Liver (tissue), 8 donors: ENCODE measurements at regions not wholly inside any gene's neighbourhood (a gene's known extent, or its start where the extent isn't known, plus 50 kb on each side); places are given as distances from the start of the nearest gene placed in this dataset.

Experiments
- DNase-seq: peaks from one replicate; pipeline ENCODE4 v3.0.0-alpha.2; 2017; ENCODE audit warnings: low spot score
- H3K27ac ChIP-seq, 2 donors: one replicate each; pipeline ENCODE4 v1.7.0; 2013; ENCODE audit warnings: inconsistent platforms in 2 of 2, low read length in 2 of 2, control low read depth in 1 of 2, low read depth in 1 of 2, mild to moderate bottlenecking in 1 of 2
- H3K27me3 ChIP-seq, 4 donors: one replicate each; pipeline versions ENCODE4 v1.6.1 to v1.7.0; 2013; ENCODE audit warnings: low read length in 3 of 4, inconsistent platforms in 1 of 4, mild to moderate bottlenecking in 1 of 4, moderate library complexity in 1 of 4; ENCODE audit not compliant: control insufficient read depth in 4 of 4, insufficient read depth in 4 of 4
- H3K36me3 ChIP-seq, 4 donors: one replicate each; pipeline versions ENCODE4 v1.6.1 to v1.7.0; 2013; ENCODE audit warnings: low read length in 3 of 4, mild to moderate bottlenecking in 3 of 4, low read depth in 1 of 4, moderate library complexity in 1 of 4; ENCODE audit not compliant: control insufficient read depth in 4 of 4, insufficient read depth in 3 of 4
- H3K4me1 ChIP-seq, 4 donors: one replicate each; pipeline versions ENCODE4 v1.6.1 to v1.7.0; 2013; ENCODE audit warnings: low read length in 3 of 4, mild to moderate bottlenecking in 3 of 4, moderate library complexity in 1 of 4; ENCODE audit not compliant: control insufficient read depth in 4 of 4, insufficient read depth in 4 of 4
- H3K4me3 ChIP-seq, 3 donors: one replicate each; pipeline versions ENCODE4 v1.6.1 to v1.7.0; 2013; ENCODE audit warnings: low read length in 3 of 3, control low read depth in 1 of 3, low read depth in 1 of 3, mild to moderate bottlenecking in 1 of 3
- H3K9ac ChIP-seq, 2 donors: one replicate each; pipeline ENCODE4 v1.7.0; 2013; ENCODE audit warnings: low read length in 2 of 2, mild to moderate bottlenecking in 2 of 2, moderate library complexity in 2 of 2, control low read depth in 1 of 2, low read depth in 1 of 2
- H3K9me3 ChIP-seq, 4 donors: one replicate each; pipeline versions ENCODE4 v1.6.1 to v1.7.0; 2013; ENCODE audit warnings: low read length in 3 of 4; ENCODE audit not compliant: control insufficient read depth in 4 of 4
- FOXA1 ChIP-seq: IDR thresholded peaks from 2 replicates; pipeline ENCODE4 v1.6.1; 2016; ENCODE audit warnings: antibody characterized with exemption
- GABPA ChIP-seq, 2 donors: IDR thresholded peaks in 1 of 2; conservative IDR thresholded peaks in 1 of 2; 2 replicates each; pipeline ENCODE4 v1.6.1; 2016; ENCODE audit warnings: antibody characterized with exemption in 2 of 2, mild to moderate bottlenecking in 1 of 2, moderate library complexity in 1 of 2
- HNF4A ChIP-seq, 2 donors: conservative IDR thresholded peaks; 2 replicates each; pipeline ENCODE4 v1.6.1; 2016; ENCODE audit warnings: antibody characterized with exemption in 2 of 2, mild to moderate bottlenecking in 2 of 2
- HNF4G ChIP-seq: IDR thresholded peaks from 2 replicates; pipeline ENCODE4 v1.6.1; 2016; ENCODE audit warnings: antibody characterized with exemption
- JUND ChIP-seq, 2 donors: IDR thresholded peaks; 2 replicates each; pipeline ENCODE4 v1.6.1; 2016; ENCODE audit warnings: antibody characterized with exemption in 2 of 2
- NR2F2 ChIP-seq: IDR thresholded peaks from 2 replicates; pipeline ENCODE4 v1.6.1; 2016; ENCODE audit warnings: antibody characterized with exemption
- REST ChIP-seq: IDR thresholded peaks from 2 replicates; pipeline ENCODE4 v1.6.1; 2016; ENCODE audit warnings: antibody characterized with exemption, mild to moderate bottlenecking
- RXRA ChIP-seq, 2 donors: IDR thresholded peaks; 2 replicates each; pipeline ENCODE4 v1.6.1; 2017 to 2018; ENCODE audit warnings: antibody characterized with exemption in 2 of 2, mild to moderate bottlenecking in 1 of 2
- TAF1 ChIP-seq: conservative IDR thresholded peaks from 2 replicates; pipeline ENCODE4 v1.6.1; 2016; ENCODE audit warnings: antibody characterized with exemption, mild to moderate bottlenecking
- WGBS: extraction: QIAGEN DNeasy Blood & Tissue Kit; methylation state at CpG from one replicate; pipeline ENCODE4 v1.1.7; 2013; 5-methylcytosine and 5-hydroxymethylcytosine counted together
- TF ChIP-seq, protein P1 (sequence below): IDR thresholded peaks from 2 replicates; pipeline ENCODE4 v1.6.1; 2016; ENCODE audit warnings: antibody characterized with exemption
- TF ChIP-seq, protein P2 (sequence below): fragments of 150-350 bp; IDR thresholded peaks from 2 replicates; pipeline ENCODE4 v1.5.1; 2017; ENCODE audit warnings: improper control_type of control experiment, low read depth, low read length; ENCODE audit not compliant: missing input control
- TF ChIP-seq, protein P3 (sequence below): IDR thresholded peaks from 2 replicates; pipeline ENCODE4 v1.6.1; 2016; ENCODE audit warnings: antibody characterized with exemption
- TF ChIP-seq, protein P4 (sequence below): IDR thresholded peaks from 2 replicates; pipeline ENCODE4 v1.6.1; 2016; ENCODE audit warnings: antibody characterized with exemption
- donor health status: healthy.
- donor health status: healthy.
- donor health status: healthy.
- donor health status: healthy.
- donor health status: healthy.

DNA sequence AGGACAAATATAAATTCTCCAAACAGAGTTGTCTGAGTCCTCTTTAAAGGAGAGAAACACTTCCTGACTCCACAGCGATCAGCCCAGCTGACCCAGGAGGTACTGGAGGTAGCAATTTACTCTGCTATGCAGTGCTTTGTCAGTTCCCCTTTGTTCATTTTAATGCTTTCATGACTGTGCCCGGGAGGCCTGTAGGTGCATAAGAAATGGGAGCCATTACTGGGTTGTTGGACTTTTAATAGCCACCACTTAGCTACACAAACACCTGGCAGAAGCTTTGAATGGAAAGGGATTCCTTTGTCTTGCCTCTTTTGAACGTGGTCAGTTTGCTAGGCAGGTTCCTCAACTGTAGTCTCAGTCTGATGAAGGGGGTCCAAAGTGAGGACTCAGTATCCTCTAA is 59.0 kb upstream of the AFF2 start:
- Histone ChIP-seq H3K36me3 (no peaks in the 10 kb centered on the region), H3K4me1 (no peaks in the 10 kb centered on the region), H3K9ac (no peak overlapping the region), H3K9me3 (no peaks in the 10 kb centered on the region), H3K27me3 (peaks cover 0 to 1% (median 0%) of the 10 kb centered on the region in 4 donors), H3K4me3 (no peak overlapping the region), H3K27ac (no peak overlapping the region)
- TF ChIP-seq, protein P1, sequence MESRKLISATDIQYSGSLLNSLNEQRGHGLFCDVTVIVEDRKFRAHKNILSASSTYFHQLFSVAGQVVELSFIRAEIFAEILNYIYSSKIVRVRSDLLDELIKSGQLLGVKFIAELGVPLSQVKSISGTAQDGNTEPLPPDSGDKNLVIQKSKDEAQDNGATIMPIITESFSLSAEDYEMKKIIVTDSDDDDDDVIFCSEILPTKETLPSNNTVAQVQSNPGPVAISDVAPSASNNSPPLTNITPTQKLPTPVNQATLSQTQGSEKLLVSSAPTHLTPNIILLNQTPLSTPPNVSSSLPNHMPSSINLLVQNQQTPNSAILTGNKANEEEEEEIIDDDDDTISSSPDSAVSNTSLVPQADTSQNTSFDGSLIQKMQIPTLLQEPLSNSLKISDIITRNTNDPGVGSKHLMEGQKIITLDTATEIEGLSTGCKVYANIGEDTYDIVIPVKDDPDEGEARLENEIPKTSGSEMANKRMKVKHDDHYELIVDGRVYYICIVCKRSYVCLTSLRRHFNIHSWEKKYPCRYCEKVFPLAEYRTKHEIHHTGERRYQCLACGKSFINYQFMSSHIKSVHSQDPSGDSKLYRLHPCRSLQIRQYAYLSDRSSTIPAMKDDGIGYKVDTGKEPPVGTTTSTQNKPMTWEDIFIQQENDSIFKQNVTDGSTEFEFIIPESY, result no peak
- TF ChIP-seq, protein P2, sequence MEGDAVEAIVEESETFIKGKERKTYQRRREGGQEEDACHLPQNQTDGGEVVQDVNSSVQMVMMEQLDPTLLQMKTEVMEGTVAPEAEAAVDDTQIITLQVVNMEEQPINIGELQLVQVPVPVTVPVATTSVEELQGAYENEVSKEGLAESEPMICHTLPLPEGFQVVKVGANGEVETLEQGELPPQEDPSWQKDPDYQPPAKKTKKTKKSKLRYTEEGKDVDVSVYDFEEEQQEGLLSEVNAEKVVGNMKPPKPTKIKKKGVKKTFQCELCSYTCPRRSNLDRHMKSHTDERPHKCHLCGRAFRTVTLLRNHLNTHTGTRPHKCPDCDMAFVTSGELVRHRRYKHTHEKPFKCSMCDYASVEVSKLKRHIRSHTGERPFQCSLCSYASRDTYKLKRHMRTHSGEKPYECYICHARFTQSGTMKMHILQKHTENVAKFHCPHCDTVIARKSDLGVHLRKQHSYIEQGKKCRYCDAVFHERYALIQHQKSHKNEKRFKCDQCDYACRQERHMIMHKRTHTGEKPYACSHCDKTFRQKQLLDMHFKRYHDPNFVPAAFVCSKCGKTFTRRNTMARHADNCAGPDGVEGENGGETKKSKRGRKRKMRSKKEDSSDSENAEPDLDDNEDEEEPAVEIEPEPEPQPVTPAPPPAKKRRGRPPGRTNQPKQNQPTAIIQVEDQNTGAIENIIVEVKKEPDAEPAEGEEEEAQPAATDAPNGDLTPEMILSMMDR, result no peak
- TF ChIP-seq HNF4A (conservative IDR thresholded peaks at IDR 0.05), result no peak
- TF ChIP-seq, protein P3, sequence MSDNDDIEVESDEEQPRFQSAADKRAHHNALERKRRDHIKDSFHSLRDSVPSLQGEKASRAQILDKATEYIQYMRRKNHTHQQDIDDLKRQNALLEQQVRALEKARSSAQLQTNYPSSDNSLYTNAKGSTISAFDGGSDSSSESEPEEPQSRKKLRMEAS, result no peak
- 56% methylated on average over 3 of the region's 3 CpGs for WGBS
- DNase-seq, result no peak

DNA sequence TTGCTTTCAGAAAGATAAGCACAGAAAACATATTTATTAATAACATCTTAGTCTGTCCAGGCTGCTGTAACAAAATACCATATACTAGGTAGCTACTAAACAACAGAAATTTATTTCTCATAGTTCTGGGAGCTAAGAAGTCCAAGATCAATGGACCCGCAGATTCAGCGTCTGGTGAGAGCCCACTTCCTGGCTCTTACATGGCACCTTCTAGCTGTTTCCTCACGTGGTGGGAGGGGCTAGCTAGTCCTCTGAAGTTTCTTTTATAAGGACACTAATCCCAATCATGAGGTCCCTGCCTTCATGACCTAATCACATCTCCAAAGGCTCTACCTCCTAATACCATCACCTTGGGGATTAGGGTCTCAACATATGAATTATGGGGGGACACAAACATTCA is 57.2 kb upstream of the AFF2 start:
- Histone ChIP-seq H3K27ac (no peak overlapping the region), H3K36me3 (no peaks in the 10 kb centered on the region), H3K9ac (no peak overlapping the region), H3K27me3 (no peaks in the 10 kb centered on the region), H3K9me3 (no peaks in the 10 kb centered on the region), H3K4me1 (no peaks in the 10 kb centered on the region), H3K4me3 (no peak overlapping the region)
- DNase-seq, result no peak
- TF ChIP-seq, protein P1, result no peak
- TF ChIP-seq FOXA1 (no peak), HNF4G (no peak), NR2F2 (no peak)
- 49% methylated on average over 3 of the region's 3 CpGs for WGBS

- TF ChIP-seq JUND (IDR thresholded peaks at IDR 0.05), result no peak
- TF ChIP-seq, protein P1, result no peak
- TF ChIP-seq FOXA1, result no peak
- no peak for TF ChIP-seq HNF4G
- TF ChIP-seq REST, result no peak
- TF ChIP-seq, protein P4, sequence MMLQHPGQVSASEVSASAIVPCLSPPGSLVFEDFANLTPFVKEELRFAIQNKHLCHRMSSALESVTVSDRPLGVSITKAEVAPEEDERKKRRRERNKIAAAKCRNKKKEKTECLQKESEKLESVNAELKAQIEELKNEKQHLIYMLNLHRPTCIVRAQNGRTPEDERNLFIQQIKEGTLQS, result no peak
- TF ChIP-seq TAF1, result no peak
- no peak for TF ChIP-seq GABPA (IDR thresholded peaks at IDR 0.05 in 1 of 2, conservative IDR thresholded peaks at IDR 0.05 in 1 of 2)
- no peak for TF ChIP-seq RXRA (IDR thresholded peaks at IDR 0.05)
- Histone ChIP-seq H3K9me3 (no peaks in the 10 kb centered on the region), H3K27ac (no peak overlapping the region), H3K36me3 (no peaks in the 10 kb centered on the region), H3K4me3 (no peak overlapping the region), H3K4me1 (no peaks in the 10 kb centered on the region), H3K27me3 (no peaks in the 10 kb centered on the region), H3K9ac (no peak overlapping the region)
- DNase-seq, result no peak
- WGBS, result 92% methylated on average over 4 of the region's 4 CpGs
These were observed 51.7 kb upstream of the AFF2 start for GRCh38 chrX:148448686-148449085.
